K562 (cell line): ENCODE measurements at regions not wholly inside any gene's neighbourhood (a gene's known extent, or its start where the extent isn't known, plus 50 kb on each side); places are given as distances from the start of the nearest gene placed in this dataset.
A peak's percentile ranks its signal among the peaks of the same experiment; 100 is the strongest.

Experiments used
- ATAC-seq: fragments of 200-7000 bp; cut with Tn5 transposase; 3 replicates; pipeline ENCODE4 v1.9.1; 2020; ENCODE audit warnings: moderate library complexity
- BruUV-seq: library from RNA; stranded (reverse); fragments of 400-500 nt; replicated peaks from 2 replicates; lab custom pipeline; 2021; lab: Mats Ljungman, UMichigan
- CTCF ChIA-PET: fragments of 300-600 bp; formaldehyde crosslinking; extraction: SDS; loops from one replicate; lab custom pipeline; 2021; ENCODE audit warnings: low intra/inter-chr PET ratio; lab: Yijun Ruan, JAX
- POLR2A ChIA-PET: fragments of 300-600, 350-650 bp; sonication (Branson Sonifier 250); formaldehyde crosslinking; extraction: SDS; loops from one replicate; lab custom pipeline; 2021; ENCODE audit warnings: antibody characterized with exemption, inconsistent platforms; lab: Yijun Ruan, JAX
- DNase-seq, 4 experiments: peaks; one replicate each; pipeline versions ENCODE4 v3.0.0 to v3.0.0-alpha.2; 2011 to 2018; ENCODE audit warnings: low spot score in 3 of 4, mixed read lengths in 3 of 4; ENCODE audit errors: extremely low read depth in 1 of 4
- FAIRE-seq: peaks from 2 replicates; lab custom pipeline; 2011; peaks lifted over from hg19 to GRCh38; lab: Jason Lieb, UNC
- H2AFZ ChIP-seq: 2 replicates; pipeline ENCODE4 v1.6.0; 2011; ENCODE audit warnings: low read depth, low read length, control low read depth, inconsistent platforms
- H3K27ac ChIP-seq: fragments of 200-600 bp; 3 replicates; pipeline ENCODE4 v1.8.0; 2011; ENCODE audit warnings: low read depth, mild to moderate bottlenecking, control low read depth, inconsistent platforms, low read length, moderate library complexity, mixed read lengths; ENCODE audit errors: extremely low read depth
- H3K27me3 ChIP-seq, 2 experiments: fragments of 300-600 bp in 1 of 2; 2 replicates in 1 of 2; 3 replicates in 1 of 2; pipeline versions ENCODE4 v1.6.0 to v1.8.0; 2011; ENCODE audit warnings: inconsistent platforms in 2 of 2, low read length in 2 of 2, mild to moderate bottlenecking in 1 of 2, mixed read lengths in 1 of 2, moderate library complexity in 1 of 2; ENCODE audit not compliant: control insufficient read depth in 2 of 2, insufficient read depth in 2 of 2
- H3K36me3 ChIP-seq: fragments of 300-600 bp; 3 replicates; pipeline ENCODE4 v1.8.0; 2011; ENCODE audit warnings: mild to moderate bottlenecking, low read length, inconsistent platforms; ENCODE audit not compliant: control insufficient read depth, insufficient read depth
- H3K4me1 ChIP-seq, 2 experiments: fragments of 200-600 bp in 1 of 2; replicated peaks in 1 of 2; 2 replicates in 1 of 2; 3 replicates in 1 of 2; pipeline versions ENCODE4 v1.5.1 to v1.8.0; 2011; ENCODE audit warnings: inconsistent platforms in 2 of 2, low read length in 2 of 2, mild to moderate bottlenecking in 1 of 2, mixed read lengths in 1 of 2, moderate library complexity in 1 of 2; ENCODE audit not compliant: control insufficient read depth in 2 of 2, insufficient read depth in 2 of 2
- H3K4me2 ChIP-seq: 2 replicates; pipeline ENCODE4 v1.6.1; 2011; ENCODE audit warnings: low read length, control low read depth, inconsistent platforms, mixed read lengths; ENCODE audit not compliant: insufficient read depth
- H3K4me3 ChIP-seq: fragments of 200-600 bp; sonication (generic), shearing (Covaris generic); 2 replicates; pipeline ENCODE4 v1.5.1; 2016; ENCODE audit warnings: control low read depth, inconsistent platforms
- H3K79me2 ChIP-seq: fragments of 200-600 bp; 3 replicates; pipeline ENCODE4 v1.8.0; 2011; ENCODE audit warnings: low read length, inconsistent platforms; ENCODE audit not compliant: control insufficient read depth, insufficient read depth
- H3K9ac ChIP-seq, 2 experiments: 2 replicates each; pipeline versions ENCODE4 v1.6.0 to v1.6.1; 2011; ENCODE audit warnings: low read depth in 2 of 2, low read length in 2 of 2, control low read depth in 1 of 2, inconsistent platforms in 1 of 2, mild to moderate bottlenecking in 1 of 2, mixed read lengths in 1 of 2; ENCODE audit not compliant: insufficient read depth in 1 of 2
- H3K9me1 ChIP-seq: one replicate; pipeline ENCODE4 v1.6.0; 2011; ENCODE audit warnings: inconsistent platforms, mild to moderate bottlenecking, low read length, moderate library complexity; ENCODE audit not compliant: control insufficient read depth, insufficient read depth
- H3K9me3 ChIP-seq: replicated peaks from 2 replicates; pipeline ENCODE4 v1.5.1; 2011; ENCODE audit warnings: low read depth, low read length, inconsistent platforms; ENCODE audit not compliant: control insufficient read depth, insufficient read depth
- H4K20me1 ChIP-seq: replicated peaks from 2 replicates; pipeline ENCODE4 v1.6.1; 2011; ENCODE audit warnings: low read length, inconsistent platforms, mixed read lengths; ENCODE audit not compliant: control insufficient read depth, insufficient read depth
- CTCF ChIP-seq, 3 experiments: IDR thresholded peaks in 2 of 3; conservative IDR thresholded peaks in 1 of 3; 2 replicates each; pipeline ENCODE4 v1.5.1; 2011 to 2012; ENCODE audit warnings: low read length in 3 of 3, mild to moderate bottlenecking in 3 of 3, control low read depth in 2 of 3, improper control_type of control experiment in 1 of 3, inconsistent platforms in 1 of 3, low read depth in 1 of 3, mixed read lengths in 1 of 3, moderate library complexity in 1 of 3; ENCODE audit not compliant: insufficient read depth in 2 of 3
- FOXJ3 ChIP-seq: sonication (generic); formaldehyde crosslinking; IDR thresholded peaks from 2 replicates; pipeline ENCODE4 v1.4.0; 2020; ENCODE audit warnings: mild to moderate bottlenecking, missing genetic modification reagents
- NRF1 ChIP-seq, 2 experiments: fragments of 450-650 bp; IDR thresholded peaks in 1 of 2; conservative IDR thresholded peaks in 1 of 2; 2 replicates each; pipeline ENCODE4 v1.6.1; 2014; ENCODE audit warnings: mild to moderate bottlenecking in 2 of 2
- RAD21 ChIP-seq, 2 experiments: fragments of 250-450 bp in 1 of 2; fragments of 450-650 bp in 1 of 2; sonication (Bioruptor Pico) in 1 of 2; formaldehyde crosslinking in 1 of 2; IDR thresholded peaks in 1 of 2; conservative IDR thresholded peaks in 1 of 2; 2 replicates each; pipeline versions ENCODE4 v1.4.0 to v1.8.0; 2020 to 2022; ENCODE audit warnings: mild to moderate bottlenecking in 2 of 2, moderate library complexity in 1 of 2
- REST ChIP-seq, 2 experiments: fragments of 450-650 bp; formaldehyde crosslinking in 1 of 2; IDR thresholded peaks; 2 replicates each; pipeline versions ENCODE4 v1.4.0 to v1.6.1; 2014 to 2020; ENCODE audit warnings: mild to moderate bottlenecking in 2 of 2, borderline replicate concordance in 1 of 2, low read depth in 1 of 2
- ZBTB7A ChIP-seq: IDR thresholded peaks from 2 replicates; pipeline ENCODE4 v1.6.1; 2011; ENCODE audit warnings: low read depth, mild to moderate bottlenecking, low read length, moderate library complexity, borderline replicate concordance; ENCODE audit not compliant: control insufficient read depth
- ZNF134 ChIP-seq: fragments of 250-450 bp; sonication (Bioruptor Pico); conservative IDR thresholded peaks from 2 replicates; pipeline ENCODE4 v1.4.0; 2020
- ZZZ3 ChIP-seq: fragments of 450-650 bp; IDR thresholded peaks from 2 replicates; pipeline ENCODE4 v1.6.1; 2016; ENCODE audit warnings: antibody characterized with exemption, mild to moderate bottlenecking, moderate library complexity
- WGBS: fragments of 100-300 bp; shearing (Covaris generic); methylation state at CpG from one replicate; pipeline ENCODE4 v1.1.6; 2016; ENCODE audit warnings: low coverage, mixed read lengths; ENCODE audit not compliant: insufficient coverage; ENCODE audit errors: missing lambda C conversion rate; 5-methylcytosine and 5-hydroxymethylcytosine counted together
- in situ Hi-C: fragments of 300-500 bp; cut with MboI; formaldehyde crosslinking; loops from 4 replicates; pipeline ENCODE4 v1.15.0; 2018; ENCODE audit warnings: inconsistent platforms, mixed read lengths
- intact Hi-C: fragments of 100-400 bp; cut with micrococcal nuclease; formaldehyde crosslinking; loops from 2 replicates; pipeline ENCODE4 v1.14.2; 2022

GRCh38 chr6:24994812-24995211 is 59.1 kb upstream of the RIPOR2 start:
- DNase-seq (no peak), FAIRE-seq (no peak), ATAC-seq (no peak)
- Histone ChIP-seq H3K79me2 (no peaks in the 10 kb centered on the region), H3K27me3 (no peaks in the 10 kb centered on the region; a peak in 1 of 5 replicates), H3K27ac (no peak overlapping the region), H4K20me1 (no peaks in the 10 kb centered on the region), H3K9ac (no peak overlapping the region), H3K36me3 (no peaks in the 10 kb centered on the region), H3K9me3 (no peaks in the 10 kb centered on the region), H3K4me3 (no peak overlapping the region), H3K4me2 (no peak overlapping the region), H3K9me1 (no peaks in the 10 kb centered on the region), H3K4me1 (no peaks in the 10 kb centered on the region), H2AFZ (no peak overlapping the region)
- BruUV-seq = no TSS peak
- intact Hi-C loops = loop anchor here (5.0 kb wide), 1 partner anchor 473 kb away; no protein-coding TSS in a partner anchor
- ChIA-PET CTCF (no interaction called here), POLR2A (no interaction called here)
- 0% methylated on average over 1 of the region's 1 CpG for WGBS
- in situ Hi-C loops = no loop called here
- TF ChIP-seq CTCF (IDR thresholded peaks at IDR 0.05 in 2 of 3, conservative IDR thresholded peaks at IDR 0.05 in 1 of 3; ENCODE audit: insufficient read depth in 2 of 3, low read depth in 1 of 3, low read length in 3 of 3) = peak in 1 of 3 experiments; percentile 15; a peak in 1 of 6 replicates
- TF ChIP-seq ZBTB7A = no peak
- TF ChIP-seq REST (IDR thresholded peaks at IDR 0.05; ENCODE audit: borderline replicate concordance) = 0 out of 2 replicates have a peak, but pooled peaks have one; percentile 7
- no peak for TF ChIP-seq REST (CRISPR knock-in tag; IDR thresholded peaks at IDR 0.05; ENCODE audit: low read depth)
- no peak for TF ChIP-seq FOXJ3 (CRISPR knock-in tag)
- no peak for TF ChIP-seq ZZZ3
- TF ChIP-seq ZNF134 (CRISPR knock-in tag) = no peak
- no peak for TF ChIP-seq NRF1 (conservative IDR thresholded peaks at IDR 0.05 in 1 of 2, IDR thresholded peaks at IDR 0.05 in 1 of 2)
- TF ChIP-seq RAD21 (CRISPR knock-in tag; conservative IDR thresholded peaks at IDR 0.05 in 1 of 2, IDR thresholded peaks at IDR 0.05 in 1 of 2) = peak in 1 of 2 experiments; percentile 18; a peak in 2 of 4 replicates
